GM12878 (cell line): ENCODE measurements at regions not wholly inside any gene's neighbourhood (a gene's known extent, or its start where the extent isn't known, plus 50 kb on each side); places are given as distances from the start of the nearest gene placed in this dataset.

Source experiments
- BMI1 ChIP-seq: fragments of 450-650 bp; IDR thresholded peaks from 2 replicates; pipeline ENCODE4 v1.6.1; 2016; ENCODE audit warnings: mild to moderate bottlenecking, moderate library complexity, borderline replicate concordance
- BRCA1 ChIP-seq: IDR thresholded peaks from 2 replicates; pipeline ENCODE4 v1.6.1; 2011; ENCODE audit warnings: low read depth, low read length, improper control_type of control experiment
- CREB1 ChIP-seq: IDR thresholded peaks from 2 replicates; pipeline ENCODE4 v1.6.1; 2012; ENCODE audit warnings: low read depth, mild to moderate bottlenecking, inconsistent platforms
- DPF2 ChIP-seq: fragments of 450-650 bp; IDR thresholded peaks from 2 replicates; pipeline ENCODE4 v1.6.1; 2017; ENCODE audit warnings: mild to moderate bottlenecking
- EP300 ChIP-seq, 2 experiments: fragments of 150-350 bp in 1 of 2; IDR thresholded peaks; 2 replicates each; pipeline ENCODE4 v1.6.1; 2011 to 2012; ENCODE audit warnings: low read depth in 2 of 2, low read length in 2 of 2, borderline replicate concordance in 1 of 2, improper control_type of control experiment in 1 of 2, inconsistent platforms in 1 of 2; ENCODE audit not compliant: control insufficient read depth in 1 of 2
- EZH2 ChIP-seq: IDR thresholded peaks from 2 replicates; pipeline ENCODE4 v1.6.1; 2012; ENCODE audit warnings: low read depth, mild to moderate bottlenecking, control low read depth, inconsistent platforms, low read length, borderline replicate concordance; ENCODE audit not compliant: control insufficient read depth
- GABPA ChIP-seq: IDR thresholded peaks from 2 replicates; pipeline ENCODE4 v1.6.1; 2014; ENCODE audit warnings: antibody characterized with exemption, low read depth, mild to moderate bottlenecking, inconsistent platforms
- HCFC1 ChIP-seq: fragments of 150-350 bp; IDR thresholded peaks from 2 replicates; pipeline ENCODE4 v1.6.1; 2014; ENCODE audit warnings: low read length
- HDAC2 ChIP-seq: fragments of 200-600 bp; sonication (generic); IDR thresholded peaks from 2 replicates; pipeline ENCODE4 v1.6.1; 2017
- IRF4 ChIP-seq: IDR thresholded peaks from 2 replicates; pipeline ENCODE4 v1.6.1; 2011; ENCODE audit warnings: low read depth, low read length
- JUND ChIP-seq: IDR thresholded peaks from 2 replicates; pipeline ENCODE4 v1.6.1; 2012; ENCODE audit warnings: low read depth, mild to moderate bottlenecking, low read length, improper control_type of control experiment, moderate library complexity
- NFIC ChIP-seq: IDR thresholded peaks from 2 replicates; pipeline ENCODE4 v1.6.1; 2012; ENCODE audit warnings: low read depth, mild to moderate bottlenecking, inconsistent platforms, low read length, moderate library complexity
- NFXL1 ChIP-seq: fragments of 450-650 bp; IDR thresholded peaks from 2 replicates; pipeline ENCODE4 v1.6.1; 2017; ENCODE audit warnings: antibody characterized with exemption, mild to moderate bottlenecking, borderline replicate concordance
- NR2C1 ChIP-seq: fragments of 450-650 bp; IDR thresholded peaks from 2 replicates; pipeline ENCODE4 v1.6.1; 2017; ENCODE audit warnings: antibody characterized with exemption, mild to moderate bottlenecking, moderate library complexity
- POLR2A ChIP-seq: IDR thresholded peaks from 2 replicates; pipeline ENCODE4 v1.6.1; 2011; ENCODE audit warnings: low read depth, mild to moderate bottlenecking, low read length
- RAD51 ChIP-seq: fragments of 450-650 bp; IDR thresholded peaks from 2 replicates; pipeline ENCODE4 v1.6.1; 2016; ENCODE audit warnings: moderate library complexity, mild to moderate bottlenecking, inconsistent platforms
- RFX5 ChIP-seq: IDR thresholded peaks from 2 replicates; pipeline ENCODE4 v1.6.1; 2011; ENCODE audit warnings: low read depth, low read length, improper control_type of control experiment
- SIX5 ChIP-seq: IDR thresholded peaks from 2 replicates; pipeline ENCODE4 v1.6.1; 2011; ENCODE audit warnings: mild to moderate bottlenecking, low read depth, low read length, moderate library complexity; ENCODE audit not compliant: severe bottlenecking
- SPI1 ChIP-seq: IDR thresholded peaks from 2 replicates; pipeline ENCODE4 v1.6.1; 2011; ENCODE audit warnings: low read depth, mild to moderate bottlenecking, low read length, moderate library complexity, borderline replicate concordance; ENCODE audit not compliant: insufficient read depth
- SREBF2 ChIP-seq: IDR thresholded peaks from 2 replicates; pipeline ENCODE4 v1.6.1; 2012; ENCODE audit warnings: mild to moderate bottlenecking, low read length
- TBL1XR1 ChIP-seq: IDR thresholded peaks from 2 replicates; pipeline ENCODE4 v1.6.1; 2012; ENCODE audit warnings: low read depth, low read length, improper control_type of control experiment
- ZNF217 ChIP-seq: fragments of 450-650 bp; IDR thresholded peaks from 2 replicates; pipeline ENCODE4 v1.6.1; 2017; ENCODE audit warnings: antibody characterized with exemption, mild to moderate bottlenecking
- ZNF274 ChIP-seq: IDR thresholded peaks from one replicate; pipeline ENCODE4 v1.8.0; 2011; ENCODE audit not compliant: insufficient read length, insufficient read depth
- ZZZ3 ChIP-seq: IDR thresholded peaks from 2 replicates; pipeline ENCODE4 v1.6.1; 2011; ENCODE audit warnings: low read depth; ENCODE audit not compliant: control insufficient read depth, insufficient read length
- TF ChIP-seq, protein P1 (sequence below): IDR thresholded peaks from 2 replicates; pipeline ENCODE4 v1.6.1; 2011; ENCODE audit warnings: mild to moderate bottlenecking, low read depth, low read length, moderate library complexity; ENCODE audit not compliant: insufficient replicate concordance
- TF ChIP-seq, protein P2 (sequence below), 3 experiments: IDR thresholded peaks in 2 of 3; conservative IDR thresholded peaks in 1 of 3; 2 replicates each; pipeline ENCODE4 v1.5.1; 2011; ENCODE audit warnings: low read depth in 3 of 3, low read length in 3 of 3, mild to moderate bottlenecking in 3 of 3, control low read depth in 2 of 3, moderate library complexity in 2 of 3, inconsistent platforms in 1 of 3, mixed read lengths in 1 of 3; ENCODE audit not compliant: control insufficient read depth in 2 of 3, insufficient read depth in 1 of 3; ENCODE audit errors: extremely low read depth in 1 of 3
- TF ChIP-seq, protein P3 (sequence below): fragments of 450-650 bp; IDR thresholded peaks from 2 replicates; pipeline ENCODE4 v1.6.1; 2017; ENCODE audit warnings: mild to moderate bottlenecking, moderate library complexity

DNA sequence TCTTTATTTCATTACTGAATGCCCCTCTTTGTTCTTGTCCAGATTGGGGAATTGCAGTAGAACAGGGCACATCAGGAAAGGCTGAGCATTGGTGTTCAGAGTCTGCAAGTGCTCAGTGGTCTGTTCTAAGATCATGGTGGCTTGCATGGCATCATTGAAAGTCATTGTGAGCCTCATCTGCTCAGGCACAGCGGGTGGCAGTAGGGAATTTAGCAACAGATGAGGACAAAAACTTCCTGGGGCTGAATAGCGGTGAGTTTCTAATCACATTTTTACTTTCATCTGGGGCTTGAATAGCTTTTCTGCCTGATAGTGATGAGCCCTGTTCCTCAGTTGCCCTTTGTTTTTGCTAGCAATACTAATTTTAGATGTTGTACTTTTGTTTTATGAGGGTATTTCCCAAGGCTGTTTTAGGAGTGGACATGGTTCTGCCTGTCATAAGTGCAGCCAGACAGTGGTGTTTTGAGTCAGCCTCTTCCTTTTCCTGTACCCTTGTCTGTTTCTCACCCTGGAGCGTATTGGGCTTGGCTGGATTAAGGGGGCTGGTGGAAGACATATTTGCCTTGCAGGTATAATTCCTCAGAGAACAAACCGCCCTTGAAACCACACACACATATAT lies 127.2 kb upstream of the IL12A start (continued):
- TF ChIP-seq, protein P1, sequence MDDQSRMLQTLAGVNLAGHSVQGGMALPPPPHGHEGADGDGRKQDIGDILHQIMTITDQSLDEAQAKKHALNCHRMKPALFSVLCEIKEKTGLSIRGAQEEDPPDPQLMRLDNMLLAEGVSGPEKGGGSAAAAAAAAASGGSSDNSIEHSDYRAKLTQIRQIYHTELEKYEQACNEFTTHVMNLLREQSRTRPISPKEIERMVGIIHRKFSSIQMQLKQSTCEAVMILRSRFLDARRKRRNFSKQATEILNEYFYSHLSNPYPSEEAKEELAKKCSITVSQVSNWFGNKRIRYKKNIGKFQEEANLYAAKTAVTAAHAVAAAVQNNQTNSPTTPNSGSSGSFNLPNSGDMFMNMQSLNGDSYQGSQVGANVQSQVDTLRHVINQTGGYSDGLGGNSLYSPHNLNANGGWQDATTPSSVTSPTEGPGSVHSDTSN, result no peak
- TF ChIP-seq NR2C1 (no peak), EP300 (IDR thresholded peaks at IDR 0.05; ENCODE audit: borderline replicate concordance in 1 of 2, control insufficient read depth in 1 of 2, low read depth in 2 of 2, low read length in 2 of 2) (peak; percentile 40 to 54; a peak in 3 of 4 replicates), SREBF2 (no peak), ZNF217 (no peak), NFIC (peak; percentile 90), HDAC2 (no peak), BRCA1 (no peak), RFX5 (no peak), GABPA (no peak), CREB1 (peak; percentile 57; the same call in 1 of the 2 replicates), JUND (0 out of 2 replicates have a peak, but pooled peaks have one; percentile 34), ZZZ3 (no peak), RAD51 (no peak), BMI1 (no peak), EZH2 (no peak), SPI1 (no peak; the same call in 1 of the 2 replicates), POLR2A (no peak), IRF4 (peak; percentile 91), NFXL1 (no peak), SIX5 (no peak), HCFC1 (no peak), ZNF274 (no peak), DPF2 (peak; percentile 59; the same call in 1 of the 2 replicates), TBL1XR1 (peak; percentile 21; the same call in 1 of the 2 replicates)
- TF ChIP-seq, protein P2, sequence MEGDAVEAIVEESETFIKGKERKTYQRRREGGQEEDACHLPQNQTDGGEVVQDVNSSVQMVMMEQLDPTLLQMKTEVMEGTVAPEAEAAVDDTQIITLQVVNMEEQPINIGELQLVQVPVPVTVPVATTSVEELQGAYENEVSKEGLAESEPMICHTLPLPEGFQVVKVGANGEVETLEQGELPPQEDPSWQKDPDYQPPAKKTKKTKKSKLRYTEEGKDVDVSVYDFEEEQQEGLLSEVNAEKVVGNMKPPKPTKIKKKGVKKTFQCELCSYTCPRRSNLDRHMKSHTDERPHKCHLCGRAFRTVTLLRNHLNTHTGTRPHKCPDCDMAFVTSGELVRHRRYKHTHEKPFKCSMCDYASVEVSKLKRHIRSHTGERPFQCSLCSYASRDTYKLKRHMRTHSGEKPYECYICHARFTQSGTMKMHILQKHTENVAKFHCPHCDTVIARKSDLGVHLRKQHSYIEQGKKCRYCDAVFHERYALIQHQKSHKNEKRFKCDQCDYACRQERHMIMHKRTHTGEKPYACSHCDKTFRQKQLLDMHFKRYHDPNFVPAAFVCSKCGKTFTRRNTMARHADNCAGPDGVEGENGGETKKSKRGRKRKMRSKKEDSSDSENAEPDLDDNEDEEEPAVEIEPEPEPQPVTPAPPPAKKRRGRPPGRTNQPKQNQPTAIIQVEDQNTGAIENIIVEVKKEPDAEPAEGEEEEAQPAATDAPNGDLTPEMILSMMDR (IDR thresholded peaks at IDR 0.05 in 2 of 3, conservative IDR thresholded peaks at IDR 0.05 in 1 of 3; ENCODE audit: control insufficient read depth in 2 of 3, extremely low read depth in 1 of 3, insufficient read depth in 1 of 3, low read depth in 3 of 3, low read length in 3 of 3), result no peak
- TF ChIP-seq, protein P3, sequence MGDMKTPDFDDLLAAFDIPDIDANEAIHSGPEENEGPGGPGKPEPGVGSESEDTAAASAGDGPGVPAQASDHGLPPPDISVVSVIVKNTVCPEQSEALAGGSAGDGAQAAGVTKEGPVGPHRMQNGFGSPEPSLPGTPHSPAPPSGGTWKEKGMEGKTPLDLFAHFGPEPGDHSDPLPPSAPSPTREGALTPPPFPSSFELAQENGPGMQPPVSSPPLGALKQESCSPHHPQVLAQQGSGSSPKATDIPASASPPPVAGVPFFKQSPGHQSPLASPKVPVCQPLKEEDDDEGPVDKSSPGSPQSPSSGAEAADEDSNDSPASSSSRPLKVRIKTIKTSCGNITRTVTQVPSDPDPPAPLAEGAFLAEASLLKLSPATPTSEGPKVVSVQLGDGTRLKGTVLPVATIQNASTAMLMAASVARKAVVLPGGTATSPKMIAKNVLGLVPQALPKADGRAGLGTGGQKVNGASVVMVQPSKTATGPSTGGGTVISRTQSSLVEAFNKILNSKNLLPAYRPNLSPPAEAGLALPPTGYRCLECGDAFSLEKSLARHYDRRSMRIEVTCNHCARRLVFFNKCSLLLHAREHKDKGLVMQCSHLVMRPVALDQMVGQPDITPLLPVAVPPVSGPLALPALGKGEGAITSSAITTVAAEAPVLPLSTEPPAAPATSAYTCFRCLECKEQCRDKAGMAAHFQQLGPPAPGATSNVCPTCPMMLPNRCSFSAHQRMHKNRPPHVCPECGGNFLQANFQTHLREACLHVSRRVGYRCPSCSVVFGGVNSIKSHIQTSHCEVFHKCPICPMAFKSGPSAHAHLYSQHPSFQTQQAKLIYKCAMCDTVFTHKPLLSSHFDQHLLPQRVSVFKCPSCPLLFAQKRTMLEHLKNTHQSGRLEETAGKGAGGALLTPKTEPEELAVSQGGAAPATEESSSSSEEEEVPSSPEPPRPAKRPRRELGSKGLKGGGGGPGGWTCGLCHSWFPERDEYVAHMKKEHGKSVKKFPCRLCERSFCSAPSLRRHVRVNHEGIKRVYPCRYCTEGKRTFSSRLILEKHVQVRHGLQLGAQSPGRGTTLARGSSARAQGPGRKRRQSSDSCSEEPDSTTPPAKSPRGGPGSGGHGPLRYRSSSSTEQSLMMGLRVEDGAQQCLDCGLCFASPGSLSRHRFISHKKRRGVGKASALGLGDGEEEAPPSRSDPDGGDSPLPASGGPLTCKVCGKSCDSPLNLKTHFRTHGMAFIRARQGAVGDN, result no peak
